DND-41 (cell line): ENCODE measurements at regions not wholly inside any gene's neighbourhood (a gene's known extent, or its start where the extent isn't known, plus 50 kb on each side); places are given as distances from the start of the nearest gene placed in this dataset.

Source experiments
- EZH2 ChIP-seq: IDR thresholded peaks from 3 replicates; pipeline ENCODE4 v1.6.1; 2012; ENCODE audit warnings: borderline replicate concordance, low read depth, mild to moderate bottlenecking, moderate library complexity, low read length, inconsistent platforms; ENCODE audit not compliant: severe bottlenecking
- TF ChIP-seq, protein P1 (sequence below): IDR thresholded peaks from 2 replicates; pipeline ENCODE4 v1.5.1; 2012; ENCODE audit warnings: borderline replicate concordance, low read length, moderate library complexity, mild to moderate bottlenecking; ENCODE audit not compliant: poor library complexity, severe bottlenecking; ENCODE audit errors: extremely low read depth

DNA sequence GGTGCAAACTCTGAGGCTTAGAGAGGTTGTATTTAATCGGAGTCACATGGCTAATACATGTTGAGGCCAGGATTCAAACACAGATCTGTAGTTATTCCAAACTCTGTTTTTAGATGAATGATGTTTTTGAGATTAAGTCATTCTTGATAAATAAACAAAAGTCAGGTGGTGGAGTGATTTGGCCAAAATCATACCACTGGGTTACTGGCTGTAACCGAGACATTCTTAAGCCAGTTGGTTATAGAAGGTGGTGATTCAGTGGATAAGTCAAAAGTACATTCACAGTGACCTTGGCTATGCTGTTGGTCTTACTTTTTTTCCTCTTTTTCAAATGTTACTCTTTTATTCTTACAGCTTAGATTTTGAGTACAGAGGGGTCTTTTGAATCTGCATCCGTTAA, 361.4 kb downstream of the KIF20B start:
- TF ChIP-seq, protein P1, sequence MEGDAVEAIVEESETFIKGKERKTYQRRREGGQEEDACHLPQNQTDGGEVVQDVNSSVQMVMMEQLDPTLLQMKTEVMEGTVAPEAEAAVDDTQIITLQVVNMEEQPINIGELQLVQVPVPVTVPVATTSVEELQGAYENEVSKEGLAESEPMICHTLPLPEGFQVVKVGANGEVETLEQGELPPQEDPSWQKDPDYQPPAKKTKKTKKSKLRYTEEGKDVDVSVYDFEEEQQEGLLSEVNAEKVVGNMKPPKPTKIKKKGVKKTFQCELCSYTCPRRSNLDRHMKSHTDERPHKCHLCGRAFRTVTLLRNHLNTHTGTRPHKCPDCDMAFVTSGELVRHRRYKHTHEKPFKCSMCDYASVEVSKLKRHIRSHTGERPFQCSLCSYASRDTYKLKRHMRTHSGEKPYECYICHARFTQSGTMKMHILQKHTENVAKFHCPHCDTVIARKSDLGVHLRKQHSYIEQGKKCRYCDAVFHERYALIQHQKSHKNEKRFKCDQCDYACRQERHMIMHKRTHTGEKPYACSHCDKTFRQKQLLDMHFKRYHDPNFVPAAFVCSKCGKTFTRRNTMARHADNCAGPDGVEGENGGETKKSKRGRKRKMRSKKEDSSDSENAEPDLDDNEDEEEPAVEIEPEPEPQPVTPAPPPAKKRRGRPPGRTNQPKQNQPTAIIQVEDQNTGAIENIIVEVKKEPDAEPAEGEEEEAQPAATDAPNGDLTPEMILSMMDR: no peak
- TF ChIP-seq EZH2: no peak
